Stomach (tissue), 4 donors: ENCODE measurements at regions not wholly inside any gene's neighbourhood (a gene's known extent, or its start where the extent isn't known, plus 50 kb on each side); places are given as distances from the start of the nearest gene placed in this dataset.

ENCODE experiments used
- CTCF ChIP-seq, 7 experiments: fragments of 450-650 bp in 4 of 7; fragments of 200-600 bp in 3 of 7; sonication (generic) in 3 of 7; IDR thresholded peaks; one replicate each; pipeline ENCODE4 v1.5.1; 2016 to 2019; ENCODE audit warnings: antibody characterized with exemption in 7 of 7, control low read depth in 2 of 7, mild to moderate bottlenecking in 1 of 7
- EP300 ChIP-seq: sonication (generic); formaldehyde crosslinking; IDR thresholded peaks from one replicate; pipeline ENCODE4 v1.6.1; 2017; ENCODE audit warnings: antibody characterized with exemption
- POLR2A ChIP-seq, 4 donors: fragments of 450-650 bp; IDR thresholded peaks; one replicate each; pipeline ENCODE4 v1.6.1; 2016; ENCODE audit warnings: antibody characterized with exemption in 4 of 4, control low read depth in 2 of 4, mild to moderate bottlenecking in 1 of 4, moderate library complexity in 1 of 4
- POLR2AphosphoS5 ChIP-seq, 3 donors: sonication (generic); formaldehyde crosslinking; IDR thresholded peaks; one replicate each; pipeline ENCODE4 v1.6.1; 2016; ENCODE audit warnings: antibody characterized with exemption in 3 of 3

GRCh38 chr5:129844764-129845163 lies 59.5 kb upstream of the CHSY3 start:
- TF ChIP-seq CTCF (IDR thresholded peaks at IDR 0.05) = no peak
- TF ChIP-seq POLR2AphosphoS5 (IDR thresholded peaks at IDR 0.05) = no peak
- TF ChIP-seq POLR2A (IDR thresholded peaks at IDR 0.05) = no peak
- no peak for TF ChIP-seq EP300
